IPS DF 6.9 (cell line): ENCODE measurements at regions not wholly inside any gene's neighbourhood (a gene's known extent, or its start where the extent isn't known, plus 50 kb on each side); places are given as distances from the start of the nearest gene placed in this dataset.

Experiments
- DNase-seq: peaks from one replicate; pipeline ENCODE4 v3.0.0-alpha.2; 2013; ENCODE audit warnings: low read depth, low spot score
- H3K27ac ChIP-seq: one replicate; pipeline ENCODE4 v1.5.1; 2013; ENCODE audit warnings: low read length, control low read depth
- H3K27me3 ChIP-seq: 2 replicates; pipeline ENCODE4 v1.6.1; 2013; ENCODE audit warnings: mild to moderate bottlenecking, low read length; ENCODE audit not compliant: control insufficient read depth, insufficient read depth
- H3K36me3 ChIP-seq: 2 replicates; pipeline ENCODE4 v1.6.1; 2013; ENCODE audit warnings: low read length; ENCODE audit not compliant: control insufficient read depth, insufficient read depth
- H3K4me1 ChIP-seq: 2 replicates; pipeline ENCODE4 v1.6.1; 2013; ENCODE audit warnings: low read length; ENCODE audit not compliant: control insufficient read depth, insufficient read depth
- H3K4me3 ChIP-seq: 2 replicates; pipeline ENCODE4 v1.5.1; 2013; ENCODE audit warnings: mild to moderate bottlenecking, low read length
- H3K9me3 ChIP-seq: 2 replicates; pipeline ENCODE4 v1.6.1; 2013; ENCODE audit warnings: low read length, inconsistent platforms; ENCODE audit not compliant: control insufficient read depth, insufficient read depth
- WGBS: extraction: QIAGEN DNeasy Blood & Tissue Kit; methylation state at CpG from one replicate; pipeline ENCODE4 v1.1.7; 2013; ENCODE audit warnings: mixed read lengths, missing lambda C conversion rate; ENCODE audit not compliant: insufficient read length, insufficient coverage; 5-methylcytosine and 5-hydroxymethylcytosine counted together

- H3K36me3 ChIP-seq, result no peaks in the 10 kb centered on the region
- no CpG with 5 or more reads among the region's 2 CpGs for WGBS
- no peak overlapping the region for H3K4me3 ChIP-seq
- no peaks in the 10 kb centered on the region for H3K4me1 ChIP-seq
- no peak for DNase-seq
- H3K27ac ChIP-seq, result no peak overlapping the region
- H3K27me3 ChIP-seq, result no peaks in the 10 kb centered on the region
- no peaks in the 10 kb centered on the region for H3K9me3 ChIP-seq
Observed at GRCh38 chr2:40543381-40543780, 91.5 kb upstream of the SLC8A1 start.

GRCh38 chr2:40544072-40544471, 92.2 kb upstream of the SLC8A1 start:
- DNase-seq, result no peak
- Histone ChIP-seq H3K27me3 (no peaks in the 10 kb centered on the region), H3K27ac (no peak overlapping the region), H3K9me3 (no peaks in the 10 kb centered on the region), H3K36me3 (no peaks in the 10 kb centered on the region), H3K4me1 (no peaks in the 10 kb centered on the region), H3K4me3 (no peak overlapping the region)
- no CpG with 5 or more reads among the region's 3 CpGs for WGBS

- Histone ChIP-seq H3K36me3 (no peaks in the 10 kb centered on the region), H3K27ac (no peak overlapping the region), H3K4me1 (no peaks in the 10 kb centered on the region), H3K27me3 (no peaks in the 10 kb centered on the region), H3K4me3 (no peak overlapping the region), H3K9me3 (no peaks in the 10 kb centered on the region)
- DNase-seq, result no peak
- WGBS, result no CpG with 5 or more reads among the region's 4 CpGs
Observed at GRCh38 chr2:40545645-40546044, 93.8 kb upstream of the SLC8A1 start.

GRCh38 chr2:40546439-40547191, 94.7 kb upstream of the SLC8A1 start:
- no peaks in the 10 kb centered on the region for H3K9me3 ChIP-seq
- no peak overlapping the region for H3K4me3 ChIP-seq
- H3K36me3 ChIP-seq, result no peaks in the 10 kb centered on the region
- H3K4me1 ChIP-seq, result no peaks in the 10 kb centered on the region
- no peaks in the 10 kb centered on the region for H3K27me3 ChIP-seq
- no CpG with 5 or more reads among the region's 8 CpGs for WGBS
- no peak overlapping the region for H3K27ac ChIP-seq
- no peak for DNase-seq

- no CpG with 5 or more reads among the region's 1 CpG for WGBS
- DNase-seq, result no peak
- Histone ChIP-seq H3K36me3 (no peaks in the 10 kb centered on the region), H3K27ac (no peak overlapping the region), H3K4me1 (no peaks in the 10 kb centered on the region), H3K9me3 (no peaks in the 10 kb centered on the region), H3K27me3 (no peaks in the 10 kb centered on the region), H3K4me3 (no peak overlapping the region)
Observed at GRCh38 chr2:40548521-40548920, 96.6 kb upstream of the SLC8A1 start.

GRCh38 chr2:40550085-40550484, 98.2 kb upstream of the SLC8A1 start:
- no peaks in the 10 kb centered on the region for H3K27me3 ChIP-seq
- no peaks in the 10 kb centered on the region for H3K9me3 ChIP-seq
- H3K4me1 ChIP-seq, result no peaks in the 10 kb centered on the region
- no peaks in the 10 kb centered on the region for H3K36me3 ChIP-seq
- WGBS, result no CpG with 5 or more reads among the region's 1 CpG
- no peak overlapping the region for H3K4me3 ChIP-seq
- H3K27ac ChIP-seq, result no peak overlapping the region
- no peak for DNase-seq

- Histone ChIP-seq H3K9me3 (no peaks in the 10 kb centered on the region), H3K27ac (no peak overlapping the region), H3K4me1 (no peaks in the 10 kb centered on the region), H3K4me3 (no peak overlapping the region), H3K27me3 (no peaks in the 10 kb centered on the region), H3K36me3 (no peaks in the 10 kb centered on the region)
- no peak for DNase-seq
- WGBS, result no CpG with 5 or more reads among the region's 3 CpGs
Observed at GRCh38 chr2:40551081-40551480, 99.2 kb upstream of the SLC8A1 start.

- Histone ChIP-seq H3K36me3 (no peaks in the 10 kb centered on the region), H3K27me3 (no peaks in the 10 kb centered on the region), H3K4me3 (no peak overlapping the region), H3K4me1 (no peaks in the 10 kb centered on the region), H3K27ac (no peak overlapping the region), H3K9me3 (no peaks in the 10 kb centered on the region)
- WGBS, result 100% methylated on average over 1 of the region's 5 CpGs
- DNase-seq, result peak; percentile 60
Observed at GRCh38 chr2:40554665-40555294, 102.9 kb upstream of the SLC8A1 start.

GRCh38 chr2:40556293-40556692, 104.4 kb upstream of the SLC8A1 start:
- H3K4me3 ChIP-seq, result no peak overlapping the region
- H3K36me3 ChIP-seq, result no peaks in the 10 kb centered on the region
- no peak overlapping the region for H3K27ac ChIP-seq
- no peaks in the 10 kb centered on the region for H3K27me3 ChIP-seq
- no peak for DNase-seq
- no peaks in the 10 kb centered on the region for H3K9me3 ChIP-seq
- WGBS, result no CpG with 5 or more reads among the region's 2 CpGs
- H3K4me1 ChIP-seq, result no peaks in the 10 kb centered on the region

- Histone ChIP-seq H3K27me3 (no peaks in the 10 kb centered on the region), H3K4me3 (no peak overlapping the region), H3K9me3 (no peaks in the 10 kb centered on the region), H3K36me3 (no peaks in the 10 kb centered on the region), H3K27ac (no peak overlapping the region), H3K4me1 (no peaks in the 10 kb centered on the region)
- DNase-seq, result no peak
- WGBS, result no CpG with 5 or more reads among the region's 6 CpGs
Observed at GRCh38 chr2:40556739-40557138, 104.8 kb upstream of the SLC8A1 start.

GRCh38 chr2:40558761-40559160, 106.9 kb upstream of the SLC8A1 start:
- no peaks in the 10 kb centered on the region for H3K9me3 ChIP-seq
- H3K36me3 ChIP-seq, result no peaks in the 10 kb centered on the region
- WGBS, result no CpG with 5 or more reads among the region's 6 CpGs
- no peak overlapping the region for H3K27ac ChIP-seq
- no peaks in the 10 kb centered on the region for H3K4me1 ChIP-seq
- DNase-seq, result no peak
- no peaks in the 10 kb centered on the region for H3K27me3 ChIP-seq
- no peak overlapping the region for H3K4me3 ChIP-seq
